ENCODE measurements at regions not wholly inside any gene's neighbourhood (a gene's known extent, or its start where the extent isn't known, plus 50 kb on each side); places are given as distances from the start of the nearest gene placed in this dataset.

GRCh38 chr2:236715491-236715961 is 145.9 kb downstream of the ACKR3 start:
- peak in 1 of 2 donors; percentile 72 for DNase-seq (ENCODE audit: low read depth in 2 of 2)

- no peak for DNase-seq (ENCODE audit: low read depth in 2 of 2)
Observed at GRCh38 chr2:236717120-236717519, 147.5 kb downstream of the ACKR3 start.

DNA sequence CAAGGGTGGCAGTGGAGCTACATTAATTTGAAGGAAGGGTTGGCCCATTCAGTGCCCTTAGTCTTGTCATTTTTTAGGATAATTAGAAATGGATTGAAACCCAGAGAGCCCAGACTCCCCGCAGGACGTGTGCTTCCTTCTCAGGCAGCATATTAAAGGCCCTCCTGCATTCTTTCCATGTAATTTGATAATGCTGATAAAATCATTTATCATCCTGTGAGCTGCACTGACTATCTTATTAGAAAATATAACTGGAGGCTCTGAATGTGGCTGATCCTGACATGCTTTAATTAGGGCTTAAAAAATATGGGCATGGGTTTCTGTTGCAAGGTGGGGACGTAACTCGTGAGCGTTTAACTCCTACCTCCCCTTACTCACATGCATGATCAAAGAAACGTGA is 148.1 kb downstream of the ACKR3 start:
- DNase-seq (ENCODE audit: low read depth in 2 of 2), result no peak

GRCh38 chr2:236718207-236718992 is 148.8 kb downstream of the ACKR3 start:
- DNase-seq (ENCODE audit: low read depth in 2 of 2), result no peak

DNA sequence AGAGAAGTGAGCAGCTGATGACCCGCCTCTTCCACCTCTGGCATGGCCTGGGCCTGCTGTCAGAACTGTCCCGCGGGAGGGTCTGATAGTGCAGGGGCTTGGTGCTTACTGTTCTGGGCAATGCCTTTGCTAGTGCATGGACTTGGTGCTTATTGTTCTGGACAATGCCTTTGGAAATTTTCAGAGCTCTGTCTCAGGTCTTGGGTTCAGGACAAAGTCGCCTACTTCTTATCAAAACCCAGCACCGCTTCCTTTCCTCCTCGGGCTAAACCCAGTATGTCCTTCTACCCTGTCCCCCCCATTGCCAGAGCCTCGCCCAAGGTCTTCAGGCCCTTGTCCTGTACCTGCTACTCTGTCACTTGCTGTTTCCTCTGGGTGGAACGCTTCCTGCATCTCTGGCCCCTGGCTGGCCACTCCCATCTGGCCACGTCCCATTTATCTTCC is 149.6 kb downstream of the ACKR3 start:
- DNase-seq (ENCODE audit: low read depth in 2 of 2), result no peak

DNA sequence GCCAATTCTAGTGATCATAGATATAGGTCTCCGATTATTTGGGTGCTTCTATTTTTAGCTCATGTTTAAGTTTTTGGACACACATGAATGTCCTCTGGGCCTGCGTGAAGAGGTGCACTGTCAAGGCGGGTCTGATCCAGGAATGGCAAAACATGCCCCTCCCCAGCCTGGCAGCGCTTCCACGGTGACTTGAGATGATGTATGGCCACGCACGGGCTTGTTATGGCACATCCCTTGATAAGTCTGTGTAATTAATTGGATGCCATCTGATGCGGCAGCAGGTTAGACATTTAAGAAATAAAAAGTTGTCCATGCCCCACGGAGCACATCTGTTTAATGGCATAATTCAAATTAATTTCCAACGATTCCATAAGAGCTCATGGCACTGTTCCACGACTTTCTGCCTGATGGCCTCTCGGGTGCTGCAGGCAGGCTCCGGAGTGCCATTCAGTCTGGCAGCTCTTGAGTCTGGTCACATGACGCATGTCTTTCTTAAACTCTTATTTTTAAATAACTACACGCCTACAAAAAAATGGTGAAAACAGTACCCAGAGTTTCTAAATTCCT is 151.4 kb downstream of the ACKR3 start:
- no peak for DNase-seq (ENCODE audit: low read depth in 2 of 2)

- no peak for DNase-seq (ENCODE audit: low read depth in 2 of 2)
Observed at GRCh38 chr2:236724200-236724599, 154.6 kb downstream of the ACKR3 start.

GRCh38 chr2:236726701-236727450 is 157.3 kb downstream of the ACKR3 start:
- no peak for DNase-seq (ENCODE audit: low read depth in 2 of 2)

DNA sequence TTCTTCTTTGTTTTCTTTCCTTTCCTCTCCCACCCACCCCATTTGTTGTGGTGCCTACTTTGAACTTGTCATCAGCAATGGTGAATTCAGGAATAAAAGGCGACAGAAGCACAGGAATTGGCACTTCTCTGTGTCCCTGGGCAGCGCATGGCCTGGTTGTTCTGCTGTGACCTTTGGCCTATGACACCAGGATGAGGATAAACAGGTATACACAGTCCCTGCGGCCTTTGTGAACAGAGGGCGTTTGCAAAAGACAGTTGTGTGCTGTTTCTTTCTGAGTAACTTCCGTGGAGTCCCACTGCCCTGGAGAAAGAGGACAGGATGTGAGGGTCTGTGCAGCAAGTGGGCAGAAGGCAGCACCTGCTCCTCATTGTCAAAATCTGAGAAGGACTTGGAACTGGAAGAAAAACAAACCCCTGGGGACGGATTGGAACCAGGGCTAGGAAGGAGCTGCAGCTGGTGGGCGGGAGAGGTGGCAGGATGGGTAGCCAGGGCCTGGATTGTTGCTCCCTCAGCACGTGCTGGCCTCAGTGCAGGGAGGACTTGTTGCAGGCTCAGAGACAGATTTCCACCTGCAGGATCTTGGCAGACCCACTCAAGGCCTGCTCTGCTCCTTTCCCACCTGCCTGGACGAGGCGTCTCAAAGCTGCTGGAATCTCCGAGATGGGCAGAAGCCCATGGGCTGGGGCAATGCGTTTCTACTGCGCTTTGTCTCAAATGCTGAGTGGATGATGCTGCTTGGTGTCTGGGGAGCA is 159.5 kb downstream of the ACKR3 start:
- no peak for DNase-seq (ENCODE audit: low read depth in 2 of 2)

- no peak for DNase-seq (ENCODE audit: low read depth in 2 of 2)
Observed at GRCh38 chr2:236730393-236730792, 160.8 kb downstream of the ACKR3 start.

- DNase-seq (ENCODE audit: low read depth in 2 of 2), result no peak
Observed at GRCh38 chr2:236731767-236732580, 162.3 kb downstream of the ACKR3 start.

DNA sequence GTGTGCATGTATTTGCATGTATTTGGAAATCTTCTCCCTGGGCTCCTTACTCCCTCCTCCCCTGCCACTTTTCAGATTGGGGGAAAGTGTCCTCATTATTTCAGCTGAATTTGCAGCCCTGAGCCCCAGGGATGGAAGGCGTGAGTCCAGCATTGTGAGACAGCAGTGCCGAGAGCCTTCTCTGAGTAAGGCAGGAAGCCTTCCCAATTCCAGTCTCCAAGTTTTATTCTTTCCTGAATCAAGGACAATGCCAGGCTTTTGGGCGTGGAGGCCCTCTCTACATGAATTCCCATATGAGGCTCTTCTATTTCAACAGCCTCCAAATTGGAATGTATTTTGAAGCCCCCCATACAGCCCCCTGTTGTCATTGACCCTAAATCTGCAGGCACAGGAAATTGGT is 163.5 kb downstream of the ACKR3 start:
- no peak for DNase-seq (ENCODE audit: low read depth in 2 of 2)

DNA sequence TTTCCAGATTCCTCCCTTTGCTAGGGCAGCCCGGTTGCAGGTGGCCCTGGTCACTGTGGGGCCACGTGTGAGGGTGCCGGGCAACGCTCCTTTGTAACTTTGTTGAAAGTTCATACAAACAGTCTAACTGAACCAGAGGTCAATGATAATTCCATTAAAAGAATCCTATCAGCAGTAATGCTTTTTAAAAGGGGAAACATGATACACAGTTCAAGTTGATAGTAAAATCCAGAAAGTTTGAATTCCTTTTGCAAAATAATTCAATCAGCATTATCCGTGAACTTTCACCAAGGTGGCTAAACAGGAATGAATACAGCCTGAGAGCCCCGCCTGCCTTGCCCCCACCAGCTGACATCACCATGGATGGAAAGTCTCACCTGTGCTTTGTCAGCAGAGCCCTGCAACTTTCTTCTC is 166.2 kb downstream of the ACKR3 start:
- no peak for DNase-seq (ENCODE audit: low read depth in 2 of 2)

GRCh38 chr2:236738030-236738429 is 168.4 kb downstream of the ACKR3 start:
- DNase-seq (ENCODE audit: low read depth in 2 of 2), result no peak

- no peak for DNase-seq (ENCODE audit: low read depth in 2 of 2)
Observed at GRCh38 chr2:236738896-236739295, 169.3 kb downstream of the ACKR3 start.

DNA sequence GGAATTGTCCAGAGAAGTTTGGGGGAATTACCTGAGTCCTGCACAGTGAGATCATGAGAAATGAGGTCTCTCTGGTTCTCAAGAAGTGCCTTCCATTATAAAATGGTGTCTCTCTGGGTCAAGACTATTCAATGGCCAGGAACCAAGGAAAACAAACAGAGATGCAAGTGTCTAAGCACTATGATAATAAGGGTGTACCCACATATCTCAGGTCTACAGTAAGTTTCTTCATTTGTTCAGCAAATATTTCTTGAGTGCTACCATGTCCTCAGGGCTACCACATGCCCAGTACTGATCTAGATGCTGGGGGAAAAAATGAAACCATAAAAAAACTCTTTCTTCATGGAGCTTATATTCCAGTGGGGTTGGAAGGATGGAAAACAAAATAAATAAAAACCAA is 170.0 kb downstream of the ACKR3 start:
- no peak for DNase-seq (ENCODE audit: low read depth in 2 of 2)

GRCh38 chr2:236740506-236740905 is 170.9 kb downstream of the ACKR3 start:
- no peak for DNase-seq (ENCODE audit: low read depth in 2 of 2)

GRCh38 chr2:236743039-236743920 is 173.7 kb downstream of the ACKR3 start:
- peak in 1 of 2 donors; percentile 27 for DNase-seq (ENCODE audit: low read depth in 2 of 2)

DNA sequence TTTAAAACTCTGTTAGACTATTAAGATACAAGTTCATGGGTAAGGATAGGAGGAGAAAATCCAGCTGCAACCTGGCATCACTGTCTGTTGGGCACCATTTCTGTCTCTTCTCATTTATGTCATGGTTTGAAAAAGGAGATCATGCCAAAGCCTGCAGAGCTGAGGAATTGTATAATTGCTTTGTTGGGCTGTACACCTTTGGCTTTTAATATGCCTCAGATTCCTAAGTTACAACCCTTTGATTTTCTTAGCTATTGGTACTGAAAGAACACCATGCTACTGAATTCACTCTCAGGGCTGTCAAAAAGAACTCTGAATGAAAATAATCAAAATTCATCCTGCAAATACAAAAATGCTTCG is 174.3 kb downstream of the ACKR3 start:
- DNase-seq (ENCODE audit: low read depth in 2 of 2), result no peak

DNA sequence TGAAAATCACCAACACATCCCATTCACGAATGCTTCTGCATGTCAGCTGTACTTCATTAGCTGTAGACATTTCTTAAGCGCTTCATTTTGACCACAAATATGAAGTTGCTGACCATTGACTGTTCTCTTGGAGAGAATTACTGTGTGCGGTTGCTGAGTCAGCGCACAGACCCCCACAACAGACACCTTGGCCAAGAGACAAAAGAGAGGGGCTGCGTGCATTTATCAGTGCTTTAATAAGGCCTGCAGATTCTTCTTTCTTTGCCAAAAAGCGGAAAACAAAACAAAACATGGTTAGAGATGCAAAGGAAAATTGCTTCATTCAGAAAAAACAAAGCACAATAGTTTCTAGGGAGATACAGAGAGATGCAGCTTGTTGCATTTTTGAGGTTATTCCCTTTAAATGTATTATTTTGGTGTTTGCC is 174.7 kb downstream of the ACKR3 start:
- DNase-seq (ENCODE audit: low read depth in 2 of 2), result no peak

Data from lung microvascular endothelial cell (primary cell).